ENCODE measurements at regions not wholly inside any gene's neighbourhood (a gene's known extent, or its start where the extent isn't known, plus 50 kb on each side); places are given as distances from the start of the nearest gene placed in this dataset.

DNA sequence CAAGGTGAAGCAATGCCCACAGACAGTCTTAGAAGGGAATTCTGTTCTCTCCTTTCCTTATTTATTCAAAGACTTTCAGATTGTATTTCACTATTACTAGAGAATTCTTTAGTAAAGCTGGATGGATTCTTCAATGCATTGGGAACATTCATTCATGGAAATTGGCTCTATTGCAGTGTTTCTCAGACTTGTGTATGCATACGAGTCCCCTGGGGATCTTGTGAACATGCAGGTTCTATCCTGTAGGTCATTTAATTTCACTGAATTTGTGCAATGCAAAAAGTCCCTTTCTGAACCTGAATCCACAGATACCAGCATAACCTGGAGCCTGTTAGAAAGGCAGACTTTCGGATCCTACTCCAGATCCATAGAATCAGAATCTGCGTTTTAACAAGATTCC, 160.9 kb upstream of the AHI1 start:
- no peaks in the 10 kb centered on the region for H3K9me3 ChIP-seq (replicated peaks; ENCODE audit: insufficient read depth, low read length)
- TF ChIP-seq, protein P1, sequence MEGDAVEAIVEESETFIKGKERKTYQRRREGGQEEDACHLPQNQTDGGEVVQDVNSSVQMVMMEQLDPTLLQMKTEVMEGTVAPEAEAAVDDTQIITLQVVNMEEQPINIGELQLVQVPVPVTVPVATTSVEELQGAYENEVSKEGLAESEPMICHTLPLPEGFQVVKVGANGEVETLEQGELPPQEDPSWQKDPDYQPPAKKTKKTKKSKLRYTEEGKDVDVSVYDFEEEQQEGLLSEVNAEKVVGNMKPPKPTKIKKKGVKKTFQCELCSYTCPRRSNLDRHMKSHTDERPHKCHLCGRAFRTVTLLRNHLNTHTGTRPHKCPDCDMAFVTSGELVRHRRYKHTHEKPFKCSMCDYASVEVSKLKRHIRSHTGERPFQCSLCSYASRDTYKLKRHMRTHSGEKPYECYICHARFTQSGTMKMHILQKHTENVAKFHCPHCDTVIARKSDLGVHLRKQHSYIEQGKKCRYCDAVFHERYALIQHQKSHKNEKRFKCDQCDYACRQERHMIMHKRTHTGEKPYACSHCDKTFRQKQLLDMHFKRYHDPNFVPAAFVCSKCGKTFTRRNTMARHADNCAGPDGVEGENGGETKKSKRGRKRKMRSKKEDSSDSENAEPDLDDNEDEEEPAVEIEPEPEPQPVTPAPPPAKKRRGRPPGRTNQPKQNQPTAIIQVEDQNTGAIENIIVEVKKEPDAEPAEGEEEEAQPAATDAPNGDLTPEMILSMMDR (IDR thresholded peaks at IDR 0.05; ENCODE audit: low read length) = no peak
- TF ChIP-seq EZH2phosphoT487 (IDR thresholded peaks at IDR 0.05; ENCODE audit: low read length) = no peak
- no peaks in the 10 kb centered on the region for H3K36me3 ChIP-seq (replicated peaks; ENCODE audit: insufficient read depth, low read length)
- H3F3A ChIP-seq (ENCODE audit: insufficient read depth, low read length) = no peaks in the 10 kb centered on the region
- H3K4me1 ChIP-seq (ENCODE audit: low read length) = no peaks in the 10 kb centered on the region
- H3K79me2 ChIP-seq (ENCODE audit: low read length) = no peaks in the 10 kb centered on the region
- H3K9ac ChIP-seq (ENCODE audit: low read length) = no peak overlapping the region
- H2AFZ ChIP-seq (ENCODE audit: low read length) = no peak overlapping the region
- no peak for DNase-seq
- H4K20me1 ChIP-seq (ENCODE audit: insufficient read depth, low read length) = no peaks in the 10 kb centered on the region
- no peak overlapping the region for H3K27ac ChIP-seq (ENCODE audit: low read length)
- peaks cover 18% of the 10 kb centered on the region for H3K27me3 ChIP-seq (replicated peaks; ENCODE audit: insufficient read depth, low read length)
- H3K4me3 ChIP-seq (ENCODE audit: low read length) = no peak overlapping the region
- no peak overlapping the region for H3K4me2 ChIP-seq (ENCODE audit: low read depth, low read length)
- no peaks in the 10 kb centered on the region for H3K9me2 ChIP-seq (replicated peaks; ENCODE audit: insufficient read depth, low read length)

DNA sequence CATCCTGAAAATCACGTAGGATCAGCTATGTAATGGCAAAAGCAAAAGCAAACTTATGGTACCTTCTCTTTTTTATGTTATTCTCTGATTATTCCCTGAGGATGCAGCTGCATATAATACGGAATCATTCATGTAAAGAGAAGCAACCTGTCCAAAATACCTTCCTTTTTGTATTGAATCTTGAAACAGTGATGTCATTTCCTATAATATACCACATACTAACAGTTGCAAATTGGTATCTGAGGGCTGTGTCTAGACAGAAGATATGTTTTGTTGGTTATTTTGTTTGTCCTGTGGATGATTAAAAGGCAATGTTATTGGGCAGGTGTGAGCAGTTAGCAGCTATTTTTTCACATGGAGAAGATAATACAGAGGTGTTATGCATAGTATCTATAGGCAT, 161.4 kb upstream of the AHI1 start:
- no peak for TF ChIP-seq EZH2phosphoT487 (IDR thresholded peaks at IDR 0.05; ENCODE audit: low read length)
- TF ChIP-seq EZH2 (optimal IDR thresholded peaks at IDR 0.05; ENCODE audit: low read depth, low read length) = no peak
- TF ChIP-seq, protein P1 (IDR thresholded peaks at IDR 0.05; ENCODE audit: low read length) = no peak
- Histone ChIP-seq H2AFZ (ENCODE audit: low read length) (no peak overlapping the region), H4K20me1 (ENCODE audit: insufficient read depth, low read length) (no peaks in the 10 kb centered on the region), H3K4me2 (ENCODE audit: low read depth, low read length) (no peak overlapping the region), H3K9me3 (replicated peaks; ENCODE audit: insufficient read depth, low read length) (no peaks in the 10 kb centered on the region), H3K4me1 (ENCODE audit: low read length) (no peaks in the 10 kb centered on the region), H3K36me3 (replicated peaks; ENCODE audit: insufficient read depth, low read length) (no peaks in the 10 kb centered on the region), H3K27me3 (replicated peaks; ENCODE audit: insufficient read depth, low read length) (peaks cover 14% of the 10 kb centered on the region; the same call in 1 of the 2 replicates), H3K4me3 (ENCODE audit: low read length) (no peak overlapping the region), H3K27ac (ENCODE audit: low read length) (no peak overlapping the region), H3K9me2 (replicated peaks; ENCODE audit: insufficient read depth, low read length) (no peaks in the 10 kb centered on the region), H3K79me2 (ENCODE audit: low read length) (no peaks in the 10 kb centered on the region), H3F3A (ENCODE audit: insufficient read depth, low read length) (no peaks in the 10 kb centered on the region), H3K9ac (ENCODE audit: low read length) (no peak overlapping the region)
- DNase-seq = no peak

DNA sequence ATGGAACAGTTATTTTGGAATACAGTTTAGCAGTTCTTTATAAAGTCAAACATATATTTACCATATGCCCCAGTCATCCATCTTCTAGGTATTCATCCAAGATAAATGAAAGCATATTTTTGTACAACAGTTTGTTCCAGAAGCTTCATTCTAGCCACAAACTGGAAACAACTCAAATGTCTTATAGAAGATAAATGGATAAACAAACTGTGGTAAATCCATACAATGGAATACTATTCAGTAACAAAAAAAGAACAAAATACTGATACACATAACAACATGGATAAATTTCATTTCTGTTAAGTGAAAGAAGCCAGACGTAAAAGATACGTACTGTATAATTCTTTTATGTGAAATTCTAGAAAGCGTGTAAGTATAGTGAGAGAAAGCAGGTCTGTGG, 167.0 kb upstream of the AHI1 start:
- Histone ChIP-seq H4K20me1 (ENCODE audit: insufficient read depth, low read length) (no peaks in the 10 kb centered on the region), H3K4me2 (ENCODE audit: low read depth, low read length) (no peak overlapping the region)
- TF ChIP-seq, protein P1 (IDR thresholded peaks at IDR 0.05; ENCODE audit: low read length) = no peak
- TF ChIP-seq EZH2phosphoT487 (IDR thresholded peaks at IDR 0.05; ENCODE audit: low read length) (no peak), EZH2 (optimal IDR thresholded peaks at IDR 0.05; ENCODE audit: low read depth, low read length) (no peak)

More for the DNA sequence above, 167.0 kb upstream of the AHI1 start:
- DNase-seq = no peak
- Histone ChIP-seq H3K27ac (ENCODE audit: low read length) (no peak overlapping the region), H3K9me2 (replicated peaks; ENCODE audit: insufficient read depth, low read length) (no peaks in the 10 kb centered on the region), H3K9me3 (replicated peaks; ENCODE audit: insufficient read depth, low read length) (no peaks in the 10 kb centered on the region), H3K79me2 (ENCODE audit: low read length) (no peaks in the 10 kb centered on the region), H3F3A (ENCODE audit: insufficient read depth, low read length) (no peaks in the 10 kb centered on the region), H3K9ac (ENCODE audit: low read length) (no peak overlapping the region), H3K36me3 (replicated peaks; ENCODE audit: insufficient read depth, low read length) (no peaks in the 10 kb centered on the region), H3K4me3 (ENCODE audit: low read length) (no peak overlapping the region), H3K4me1 (ENCODE audit: low read length) (no peaks in the 10 kb centered on the region), H3K27me3 (replicated peaks; ENCODE audit: insufficient read depth, low read length) (no peaks in the 10 kb centered on the region), H2AFZ (ENCODE audit: low read length) (no peak overlapping the region)
